ENCODE measurements at regions not wholly inside any gene's neighbourhood (a gene's known extent, or its start where the extent isn't known, plus 50 kb on each side); places are given as distances from the start of the nearest gene placed in this dataset.
A peak's percentile ranks its signal among the peaks of the same experiment; 100 is the strongest.

DNA sequence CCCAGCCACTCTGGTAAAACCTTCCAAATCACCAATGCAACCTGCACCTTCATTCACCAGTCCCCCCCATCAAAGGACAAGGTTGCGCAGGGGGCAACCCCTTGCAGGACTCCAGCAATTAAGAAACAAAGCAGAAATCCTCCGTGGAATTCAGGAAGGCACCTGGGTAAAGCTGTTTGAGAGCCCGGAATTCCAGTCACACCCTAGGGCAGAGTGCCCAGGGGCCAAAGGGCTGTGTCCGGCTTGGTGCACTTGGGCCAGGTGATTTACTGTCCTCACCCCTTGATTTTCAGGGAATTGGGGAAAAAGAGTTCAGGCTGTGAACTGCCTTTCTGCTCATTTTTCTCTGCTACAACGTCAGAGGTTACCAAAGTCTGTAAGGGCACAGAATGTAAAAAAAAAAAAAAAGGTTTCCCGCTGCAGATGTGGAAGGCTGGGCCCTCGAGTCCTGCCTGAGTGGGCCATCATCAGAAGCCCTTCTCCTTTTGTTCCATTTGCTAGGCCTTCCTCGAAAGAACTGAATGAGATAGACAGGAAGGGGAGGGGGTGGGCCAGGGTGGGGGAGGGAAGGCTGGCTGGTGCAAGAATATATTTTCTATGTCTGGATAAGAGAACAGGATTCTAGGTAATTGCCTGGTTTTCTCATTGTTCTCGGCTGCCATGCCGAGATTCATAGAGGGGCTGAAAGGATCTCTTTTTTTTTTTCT, 266.5 kb upstream of the PSMD7 start:
- DNase-seq: no peak

DNA sequence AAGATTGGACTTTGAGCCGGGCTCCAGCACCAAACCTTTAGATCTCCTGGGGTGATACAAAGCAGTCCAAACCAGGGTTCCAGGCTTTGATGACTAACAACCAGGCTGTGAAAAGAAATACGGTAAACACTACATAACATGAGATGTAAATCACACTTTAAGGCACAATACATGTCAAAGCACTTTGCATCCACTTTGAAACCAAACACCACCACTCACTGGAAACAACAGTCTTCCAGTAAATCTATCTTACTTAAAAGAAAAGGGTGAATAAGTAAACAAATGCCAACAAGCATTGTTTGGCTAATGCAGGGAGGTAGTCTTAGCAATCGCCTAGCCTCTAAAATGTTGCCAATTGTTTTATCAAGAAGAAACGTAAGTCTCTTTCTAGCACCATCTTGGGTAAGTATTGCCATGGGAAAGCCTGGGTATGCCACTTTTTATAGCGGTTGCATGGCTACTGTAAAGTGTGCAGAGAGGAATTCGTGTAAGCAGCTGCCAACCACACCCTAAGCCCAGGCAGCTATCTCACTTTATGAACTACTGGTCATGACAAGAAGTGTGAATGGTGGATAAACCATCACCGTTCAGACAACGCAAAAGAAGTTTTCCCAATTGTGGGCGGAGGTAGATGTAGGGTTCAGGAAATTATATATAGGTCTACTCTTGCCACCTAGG, 267.4 kb upstream of the PSMD7 start:
- DNase-seq: no peak

DNA sequence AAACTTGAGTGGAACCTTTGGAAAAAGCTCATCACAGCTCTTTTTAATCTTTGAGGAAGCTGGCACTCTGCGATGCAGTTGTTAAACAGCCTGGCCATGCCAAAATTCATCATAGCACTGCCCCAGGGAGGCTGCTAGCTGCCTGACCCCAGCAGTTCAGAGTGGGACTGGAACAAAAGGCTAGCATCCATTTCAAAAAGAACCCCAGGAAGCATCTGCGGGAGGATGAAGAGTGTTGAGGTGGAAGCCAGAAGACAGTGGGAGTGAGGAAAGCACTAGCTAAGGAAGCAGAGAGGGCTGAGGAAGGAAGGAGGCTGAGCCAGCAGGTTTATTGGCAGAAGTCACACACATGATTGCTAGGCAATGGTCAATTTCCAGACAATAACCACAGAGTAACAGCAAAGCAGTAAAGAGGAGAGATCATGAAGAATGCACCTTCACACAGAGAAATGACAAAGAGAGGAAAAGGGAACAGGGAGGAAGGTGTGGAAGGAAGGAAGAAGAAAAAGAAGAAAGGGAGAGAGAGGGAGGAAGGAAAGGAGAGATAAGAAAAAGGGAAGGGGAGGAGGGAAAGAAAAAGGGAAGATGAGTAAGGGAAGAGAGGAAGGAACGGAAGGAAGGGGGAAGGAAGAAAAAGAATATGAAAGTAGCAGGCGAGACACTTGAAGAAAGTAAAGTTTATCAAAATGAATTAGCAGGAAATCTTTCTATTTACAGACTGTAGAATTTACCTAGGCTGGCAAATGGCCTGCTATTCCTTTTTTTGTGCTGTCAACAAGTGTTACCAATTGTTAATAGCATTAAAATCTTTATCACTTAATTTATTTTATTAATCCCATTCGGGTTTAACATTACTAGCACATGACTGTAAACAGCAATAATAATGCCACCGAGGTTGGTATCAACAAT, 270.0 kb upstream of the PSMD7 start:
- no peak for DNase-seq

DNA sequence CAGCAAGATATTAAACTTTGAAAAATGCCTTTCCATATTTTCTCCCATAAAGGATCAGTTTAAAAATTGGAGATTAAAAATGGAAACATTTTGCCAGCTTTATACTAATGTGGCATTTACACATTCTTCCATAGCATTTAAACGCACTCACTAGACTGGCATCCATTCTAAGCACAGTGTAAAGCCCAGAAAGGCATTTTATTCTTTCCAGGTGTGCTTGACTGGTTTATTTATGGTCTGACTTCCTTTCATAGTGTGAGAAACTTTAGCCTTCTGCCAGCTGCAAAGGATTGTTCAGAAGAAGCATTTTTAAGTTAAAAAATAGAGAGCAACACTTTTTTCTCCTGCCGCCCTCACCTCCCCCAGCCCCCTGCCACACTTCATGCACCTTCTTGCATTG, 271.7 kb upstream of the PSMD7 start:
- no peak for DNase-seq

DNA sequence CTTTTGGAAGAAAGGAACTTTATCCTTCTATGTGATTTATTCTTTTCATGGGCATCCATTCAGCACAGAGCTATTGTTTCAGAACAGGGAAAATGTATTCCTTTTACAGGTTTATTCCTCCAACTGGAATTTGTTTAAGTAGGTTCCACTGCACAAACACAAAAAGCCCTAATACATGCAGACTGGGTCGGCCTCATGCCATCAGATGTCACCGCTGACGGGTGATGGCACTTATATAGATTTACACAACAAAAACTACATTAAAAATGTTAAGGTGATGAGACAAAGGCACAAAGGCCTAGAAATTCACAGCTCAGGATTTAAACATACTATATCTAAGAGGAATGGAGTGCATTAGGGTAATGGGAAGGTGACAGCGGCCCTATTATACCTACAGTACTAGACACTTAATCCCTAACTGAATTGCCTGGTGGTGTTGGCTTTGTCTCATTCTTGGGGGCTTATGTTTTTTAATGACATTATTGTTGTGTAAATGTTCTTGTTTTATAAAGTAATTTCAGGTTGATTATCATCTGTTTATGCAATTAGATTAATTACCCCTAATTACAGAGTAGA, 276.4 kb upstream of the PSMD7 start:
- DNase-seq: no peak

DNA sequence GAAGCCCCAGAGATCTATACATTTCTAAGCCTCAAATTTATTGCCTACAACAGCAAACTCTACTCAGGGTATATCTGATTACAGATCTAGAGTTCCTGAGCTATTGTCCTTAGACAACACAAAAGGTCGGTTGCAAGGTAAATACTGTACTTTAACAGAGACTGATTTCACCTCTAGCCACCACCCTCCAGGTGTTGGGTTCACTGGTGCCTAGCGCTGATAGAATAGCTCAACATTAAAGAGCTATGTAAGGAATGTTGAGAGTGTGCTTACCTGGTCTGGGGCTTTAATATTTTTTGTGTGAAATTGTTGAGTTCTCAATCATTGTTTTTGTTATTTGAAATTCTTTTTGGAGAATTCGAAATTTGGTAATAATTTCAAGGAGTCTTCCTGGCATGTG, 277.0 kb upstream of the PSMD7 start:
- DNase-seq: no peak

DNA sequence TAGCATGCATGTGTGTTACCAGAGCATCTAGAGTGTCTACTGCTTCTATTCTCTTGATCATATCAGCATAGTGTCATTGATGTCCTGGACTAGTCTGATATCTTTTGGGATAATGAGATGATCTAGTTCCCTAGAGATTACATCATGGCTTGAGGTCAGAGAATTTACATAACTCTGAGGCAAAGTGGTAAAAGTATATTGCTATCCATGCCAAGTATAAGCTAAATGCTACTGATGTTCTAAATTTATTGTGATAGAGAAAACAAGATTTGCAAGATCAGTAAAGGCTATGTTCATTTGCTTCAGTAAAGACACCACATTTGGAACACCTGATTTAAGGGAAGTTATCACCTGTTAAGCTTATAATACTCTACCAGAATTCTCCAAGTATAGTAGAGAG, 280.7 kb upstream of the PSMD7 start:
- no peak for DNase-seq

DNA sequence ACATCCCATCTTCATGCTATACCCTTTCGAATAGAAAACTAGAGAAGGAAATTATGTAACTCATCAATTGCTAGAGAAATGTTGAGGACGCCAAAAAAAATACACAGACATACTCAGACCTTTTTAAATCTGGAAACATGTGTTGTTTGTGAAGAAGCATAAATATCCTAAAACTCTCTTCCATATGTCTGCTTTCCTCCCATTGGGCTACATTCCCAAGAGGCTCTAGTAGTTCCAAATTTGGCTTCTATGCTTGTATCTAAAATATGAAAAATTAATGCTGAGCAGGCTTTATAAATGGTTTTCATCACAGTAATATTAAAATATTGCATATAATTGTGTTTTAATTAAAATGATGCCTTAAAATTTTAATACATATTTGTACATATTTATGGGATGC, 297.9 kb upstream of the PSMD7 start:
- no peak for DNase-seq

DNA sequence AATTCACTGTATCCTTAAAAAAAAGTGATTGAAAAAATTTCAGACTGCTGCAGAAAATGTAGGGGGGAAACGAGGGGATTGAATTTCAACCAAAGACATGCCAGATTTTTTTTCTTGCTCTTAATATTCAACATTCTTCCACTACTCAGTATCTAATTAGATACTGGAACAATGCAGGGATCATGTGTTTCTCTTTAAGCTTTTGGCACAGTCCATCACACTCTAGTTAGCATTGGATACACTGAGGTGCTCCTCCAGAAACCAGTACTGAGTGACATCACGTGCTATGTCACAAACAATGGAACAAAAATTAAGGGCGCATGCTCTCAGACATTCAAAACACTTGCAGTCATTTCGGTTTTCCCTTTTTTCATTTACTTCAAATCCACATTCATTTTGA, 298.6 kb upstream of the PSMD7 start:
- no peak for DNase-seq

DNA sequence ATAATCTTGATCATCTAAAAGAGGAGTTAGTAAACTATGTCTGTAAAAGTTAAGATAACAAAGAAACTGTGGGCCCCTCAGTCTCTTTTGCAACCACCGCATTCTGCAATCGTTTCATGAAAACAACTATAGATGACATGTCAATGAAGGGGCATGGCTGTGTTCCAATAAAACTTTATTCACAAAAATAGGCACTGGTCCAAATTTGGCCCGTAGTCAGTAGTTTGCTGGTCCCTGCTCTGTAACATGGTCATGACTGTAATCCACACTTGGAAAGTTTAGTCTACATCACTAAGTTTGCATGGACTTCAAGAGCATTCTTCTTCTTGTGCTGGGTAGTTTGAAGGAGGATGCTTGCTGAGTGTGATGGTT, 299.3 kb upstream of the PSMD7 start:
- no peak for DNase-seq

DNA sequence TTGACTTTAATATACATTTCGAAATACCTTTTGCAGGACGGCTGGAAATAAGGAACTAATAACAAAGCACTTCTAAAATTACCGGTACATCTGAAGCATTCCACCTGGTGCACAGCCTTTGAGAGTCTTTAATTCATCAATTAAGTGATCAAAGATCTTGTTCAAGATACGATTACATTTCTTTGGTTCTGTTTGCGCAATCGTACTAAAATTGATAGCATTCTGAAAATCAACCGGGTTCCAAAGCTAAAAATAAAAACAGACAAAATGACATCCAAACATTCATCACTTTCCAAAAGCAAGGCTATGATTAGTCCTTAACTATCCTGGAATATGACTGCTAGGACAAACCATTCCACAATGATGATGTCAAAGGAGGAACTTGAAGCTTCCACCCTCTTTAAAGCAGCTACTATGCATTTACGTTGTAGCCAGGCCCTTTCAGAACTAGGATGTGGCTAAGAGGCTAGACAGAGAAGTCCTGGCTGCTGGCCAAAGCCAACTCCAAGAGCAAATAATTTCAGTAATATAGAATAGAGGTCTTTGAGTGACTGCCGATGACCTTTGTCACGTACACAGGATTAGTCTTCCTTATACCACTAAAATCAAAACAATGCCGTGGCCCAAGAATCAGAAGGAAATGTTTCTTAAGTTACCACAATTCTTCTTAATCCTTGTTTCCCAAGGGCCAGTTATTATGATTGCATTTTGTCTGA, 299.8 kb upstream of the PSMD7 start:
- DNase-seq: no peak

DNA sequence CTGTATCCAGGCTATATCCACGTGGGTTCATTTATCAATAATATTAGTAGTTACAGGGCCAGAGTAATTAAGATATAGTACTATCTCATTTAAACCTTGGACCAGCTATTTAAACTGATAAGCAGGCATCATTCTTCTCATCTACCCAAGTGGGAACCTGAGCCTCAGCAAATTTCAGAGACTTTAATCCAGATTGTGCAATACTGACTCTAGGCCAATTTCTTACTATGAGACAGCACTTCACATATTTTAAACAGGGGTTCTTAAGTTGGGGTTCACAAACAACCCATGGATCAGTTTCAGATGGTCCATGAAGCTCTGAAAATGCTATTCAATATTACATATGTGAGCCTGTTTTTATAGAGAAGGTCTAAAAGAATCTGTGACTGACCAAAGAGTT, 302.7 kb upstream of the PSMD7 start:
- no peak for DNase-seq

DNA sequence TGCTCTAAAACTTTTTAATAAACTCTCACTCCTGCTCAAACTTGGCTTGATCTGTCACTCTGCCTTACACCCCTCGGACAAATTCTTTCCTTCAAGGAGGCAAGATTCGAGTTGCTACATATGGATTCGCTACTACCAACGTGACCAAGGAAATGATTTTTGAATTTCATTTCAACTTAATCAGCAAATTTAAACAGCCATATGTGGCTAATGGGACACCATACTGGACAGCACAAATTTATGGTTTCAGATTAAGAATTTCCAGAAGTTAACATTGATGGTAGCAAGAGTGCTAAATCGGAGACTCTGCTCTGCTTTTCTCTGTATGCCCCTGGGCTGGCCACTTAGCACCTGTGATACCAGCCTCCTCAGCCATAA, 318.2 kb upstream of the PSMD7 start:
- no peak for DNase-seq

DNA sequence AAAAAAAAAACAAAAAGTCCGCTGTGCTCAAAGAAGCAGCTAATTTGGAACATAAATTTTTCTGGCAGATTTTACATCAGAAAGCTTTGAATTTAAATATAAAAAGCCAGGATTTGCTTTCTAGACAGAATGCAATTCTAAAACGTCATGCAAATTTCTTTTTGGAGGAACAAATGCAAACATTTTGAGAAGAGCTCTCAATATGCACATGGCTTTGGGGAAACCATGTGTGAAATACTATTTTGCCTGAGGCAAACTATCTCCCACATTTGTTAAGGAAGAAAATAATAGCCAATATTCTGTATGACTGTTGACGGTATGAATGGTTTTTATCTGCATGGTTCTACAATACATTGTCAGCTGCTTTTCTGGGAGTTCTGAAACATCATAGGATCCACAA, 320.0 kb upstream of the PSMD7 start:
- DNase-seq: no peak

DNA sequence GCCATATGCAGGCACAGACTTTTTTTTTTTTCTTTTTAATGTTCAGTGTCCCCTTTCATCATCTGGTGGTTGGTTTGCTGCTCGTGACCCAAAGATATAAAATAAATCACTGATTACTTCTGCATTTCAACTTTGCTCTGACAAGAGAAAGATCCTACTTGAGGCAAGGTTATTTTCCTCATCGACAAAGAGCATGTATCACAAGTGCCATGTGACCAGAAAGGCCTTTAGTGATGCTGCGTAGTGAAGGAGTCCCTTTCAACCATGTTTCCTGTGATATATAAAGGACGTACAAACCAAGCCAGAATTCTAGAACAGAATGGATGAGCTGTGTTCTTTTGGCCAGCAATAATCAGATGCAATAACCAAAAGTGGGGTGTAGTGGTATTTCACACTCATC, 323.4 kb upstream of the PSMD7 start:
- no peak for DNase-seq

DNA sequence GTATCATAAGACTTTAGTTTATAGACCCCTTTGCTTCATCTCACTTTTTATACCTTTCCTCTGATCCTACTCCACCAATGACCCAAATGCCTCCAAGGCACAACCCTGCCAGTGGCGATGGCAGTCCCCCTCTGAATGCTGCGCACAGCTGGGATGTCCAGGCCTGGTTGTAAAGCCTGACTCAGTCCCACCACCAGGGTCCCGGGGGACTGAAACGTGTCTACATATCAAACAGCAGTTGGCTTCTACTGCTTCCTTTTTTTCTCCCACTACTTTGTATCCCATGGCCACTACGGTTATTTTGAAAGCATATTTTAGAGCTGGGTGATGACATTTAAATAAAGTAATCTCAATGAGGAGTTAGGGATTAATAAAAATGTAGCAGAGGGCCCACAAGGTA, 329.8 kb upstream of the PSMD7 start:
- no peak for DNase-seq

DNA sequence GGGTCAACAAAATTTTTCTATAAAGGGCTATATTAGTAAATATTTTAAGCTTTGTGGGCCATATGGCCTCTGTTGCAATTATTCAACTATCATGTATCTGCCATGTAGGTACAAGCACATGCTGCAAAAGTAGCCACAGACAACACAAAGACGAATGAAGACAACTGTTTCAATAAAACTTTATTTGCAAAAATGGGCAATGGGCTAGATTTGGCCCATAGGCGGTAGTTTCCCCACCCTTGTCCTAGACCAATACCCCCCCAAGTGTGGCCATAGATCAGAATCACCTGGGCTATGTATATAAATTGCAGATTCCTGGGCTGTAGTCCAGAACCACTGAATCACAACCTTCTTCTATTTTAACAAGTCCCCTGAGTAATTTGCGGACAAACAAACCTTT, 331.0 kb upstream of the PSMD7 start:
- no peak for DNase-seq

DNA sequence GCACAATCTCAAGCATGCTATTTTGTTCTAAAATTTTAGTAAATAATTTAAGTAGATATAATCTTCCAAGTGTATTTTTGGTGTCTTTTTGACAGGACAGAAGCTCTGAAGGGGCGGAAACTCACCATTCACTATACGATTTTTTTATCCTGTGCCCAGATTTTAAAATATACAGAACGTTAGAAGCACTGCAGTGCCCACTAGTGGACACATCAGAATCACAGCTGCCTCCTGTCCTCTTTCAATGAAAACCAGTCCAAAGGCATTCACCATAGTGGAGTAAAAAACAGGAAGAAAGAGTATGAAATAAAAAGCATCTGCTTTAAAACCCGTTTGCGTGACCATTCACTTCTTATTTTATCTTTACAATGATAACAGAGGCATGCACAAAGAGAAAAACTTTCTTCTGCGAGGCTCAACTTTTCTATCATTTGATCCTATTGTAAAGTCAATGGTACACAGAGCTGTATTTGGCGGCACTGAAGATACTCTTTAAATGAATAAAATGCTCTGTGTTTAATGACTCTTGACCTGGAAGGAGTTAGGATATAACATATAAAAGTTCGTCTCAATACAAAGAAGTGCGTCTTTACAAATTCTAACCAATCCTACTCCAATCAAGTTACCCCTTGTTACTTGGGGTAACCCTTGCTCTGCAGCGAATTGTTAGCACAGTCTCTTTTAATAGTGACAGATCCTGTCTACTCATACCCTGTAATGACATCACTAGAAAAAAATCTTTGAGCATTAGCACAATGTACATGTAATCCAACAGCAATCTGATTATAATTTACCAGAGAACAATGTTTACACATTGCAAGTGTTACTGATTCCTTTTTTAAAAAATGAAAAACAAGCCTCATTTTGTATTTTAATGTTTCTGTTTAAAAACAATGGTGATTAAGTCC, 339.8 kb upstream of the PSMD7 start:
- peak; percentile 61 for DNase-seq

DNA sequence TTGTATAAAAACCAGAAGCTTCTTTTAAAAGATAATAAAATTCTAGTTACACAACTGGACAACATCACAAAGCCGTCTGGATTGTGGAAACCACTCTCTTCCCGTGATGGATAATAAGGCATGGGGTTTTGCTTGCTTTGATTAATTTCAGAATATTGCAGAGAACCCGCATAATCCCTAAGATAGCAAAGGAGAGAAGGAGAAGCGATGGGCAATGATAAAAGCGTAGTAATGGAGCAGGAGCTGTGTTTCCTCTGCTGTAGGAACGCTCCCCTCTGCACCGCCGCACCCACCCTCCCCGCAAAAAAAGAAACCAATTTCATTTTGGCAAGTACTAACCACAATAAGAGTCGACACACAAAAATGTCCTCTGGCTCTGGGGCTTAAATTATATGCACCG, 340.9 kb upstream of the PSMD7 start:
- no peak for DNase-seq

DNA sequence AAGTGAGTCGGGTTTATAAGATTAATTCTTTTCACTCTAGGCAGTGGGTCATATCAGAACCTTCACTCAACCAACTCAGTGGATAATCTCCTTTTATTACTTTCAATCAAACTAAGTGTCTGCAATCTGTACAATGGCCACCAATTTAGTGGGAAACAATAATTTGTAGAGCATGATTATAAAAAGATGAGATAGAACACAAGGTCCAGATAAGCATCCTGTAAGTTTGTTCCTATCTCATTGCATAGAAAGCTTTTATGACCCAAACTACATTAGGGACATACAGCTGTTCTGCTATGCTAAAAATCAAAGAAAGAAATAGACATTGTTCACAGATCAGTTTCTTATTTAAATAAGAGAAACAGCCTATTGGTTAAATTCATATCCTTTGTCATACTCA, 341.4 kb upstream of the PSMD7 start:
- DNase-seq: no peak

DNA sequence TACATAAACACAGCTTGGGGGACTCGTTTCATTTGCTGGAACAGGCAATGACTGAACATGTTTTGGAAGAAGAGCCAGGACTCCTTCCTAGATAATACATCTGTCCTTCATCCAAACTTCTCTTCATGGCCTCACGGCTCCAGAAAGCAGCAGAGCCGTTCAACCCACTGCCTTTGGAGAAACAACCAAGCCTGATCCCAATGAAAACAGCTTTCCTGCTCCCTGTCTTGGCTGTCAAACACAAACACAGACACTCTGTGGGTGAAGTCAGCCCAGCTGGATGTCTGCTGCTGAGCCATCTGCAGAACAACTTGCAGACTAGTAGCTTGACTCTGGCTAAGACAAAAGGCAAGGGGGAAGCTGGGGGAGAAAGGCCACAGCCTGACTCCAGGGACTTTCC, 345.1 kb upstream of the PSMD7 start:
- DNase-seq: no peak
